Neural progenitor cell (in vitro differentiated cells): ENCODE measurements at regions not wholly inside any gene's neighbourhood (a gene's known extent, or its start where the extent isn't known, plus 50 kb on each side); places are given as distances from the start of the nearest gene placed in this dataset.
A peak's percentile ranks its signal among the peaks of the same experiment; 100 is the strongest.

Experiments
- DNase-seq: peaks from one replicate; pipeline ENCODE4 v3.0.0-alpha.2; 2016; ENCODE audit warnings: low spot score
- H2AFZ ChIP-seq: fragments of 200-600 bp; sonication (generic); replicated peaks from 2 replicates; pipeline ENCODE4 v1.6.1; 2016; ENCODE audit warnings: antibody characterized with exemption
- H3F3A ChIP-seq: fragments of 200-600 bp; sonication (generic); 2 replicates; pipeline ENCODE4 v1.6.1; 2016; ENCODE audit warnings: antibody characterized with exemption, low read depth
- H3K27ac ChIP-seq: fragments of 200-600 bp; sonication (generic); 2 replicates; pipeline ENCODE4 v1.5.1; 2016; ENCODE audit warnings: mild to moderate bottlenecking
- H3K27me3 ChIP-seq: fragments of 200-600 bp; sonication (generic); 2 replicates; pipeline ENCODE4 v1.6.1; 2016; ENCODE audit warnings: mild to moderate bottlenecking, moderate library complexity
- H3K36me3 ChIP-seq: fragments of 200-600 bp; sonication (generic); 2 replicates; pipeline ENCODE4 v1.5.1; 2016
- H3K4me1 ChIP-seq: fragments of 200-600 bp; sonication (generic); 2 replicates; pipeline ENCODE4 v1.6.1; 2016; ENCODE audit warnings: mixed run types
- H3K4me2 ChIP-seq: fragments of 200-600 bp; sonication (generic); 2 replicates; pipeline ENCODE4 v1.6.1; 2016
- H3K4me3 ChIP-seq: fragments of 200-600 bp; sonication (generic); 2 replicates; pipeline ENCODE4 v1.5.1; 2016
- H3K79me2 ChIP-seq: fragments of 200-600 bp; sonication (generic); 2 replicates; pipeline ENCODE4 v1.6.1; 2016; ENCODE audit warnings: low read depth
- H3K9ac ChIP-seq: fragments of 200-600 bp; sonication (generic); 2 replicates; pipeline ENCODE4 v1.6.1; 2016
- H3K9me3 ChIP-seq: fragments of 200-600 bp; sonication (generic); 2 replicates; pipeline ENCODE4 v1.5.1; 2016; ENCODE audit warnings: low read depth
- H4K20me1 ChIP-seq: fragments of 200-600 bp; sonication (generic); 2 replicates; pipeline ENCODE4 v1.6.1; 2016; ENCODE audit warnings: low read depth
- H3K27ac Mint-ChIP-seq: 3 replicates; pipeline ENCODE4 v1.8.0; 2021; ENCODE audit warnings: mixed read lengths
- H3K27me3 Mint-ChIP-seq: 2 replicates; pipeline ENCODE4 v1.8.0; 2022; ENCODE audit warnings: low read depth, mild to moderate bottlenecking, inconsistent platforms, moderate library complexity, mixed read lengths; ENCODE audit not compliant: insufficient read depth
- H3K36me3 Mint-ChIP-seq: 3 replicates; pipeline ENCODE4 v1.8.0; 2021; ENCODE audit warnings: mixed read lengths
- H3K4me1 Mint-ChIP-seq: 3 replicates; pipeline ENCODE4 v1.8.0; 2021; ENCODE audit warnings: mixed read lengths
- H3K4me3 Mint-ChIP-seq: 3 replicates; pipeline ENCODE4 v1.8.0; 2021; ENCODE audit warnings: mild to moderate bottlenecking, moderate library complexity, mixed read lengths
- H3K9me3 Mint-ChIP-seq: 3 replicates; pipeline ENCODE4 v1.8.0; 2020; ENCODE audit warnings: mixed read lengths
- EZH2 ChIP-seq: fragments of 200-600 bp; sonication (generic); IDR thresholded peaks from 2 replicates; pipeline ENCODE4 v1.6.1; 2017; ENCODE audit warnings: antibody characterized with exemption, mild to moderate bottlenecking, moderate library complexity
- EZH2phosphoT487 ChIP-seq: fragments of 200-600 bp; sonication (generic); IDR thresholded peaks from 2 replicates; pipeline ENCODE4 v1.6.1; 2017; ENCODE audit warnings: antibody characterized with exemption
- TF ChIP-seq, protein P1 (sequence below): fragments of 200-600 bp; sonication (generic); IDR thresholded peaks from 2 replicates; pipeline ENCODE4 v1.5.1; 2017; ENCODE audit warnings: antibody characterized with exemption, mild to moderate bottlenecking

DNA sequence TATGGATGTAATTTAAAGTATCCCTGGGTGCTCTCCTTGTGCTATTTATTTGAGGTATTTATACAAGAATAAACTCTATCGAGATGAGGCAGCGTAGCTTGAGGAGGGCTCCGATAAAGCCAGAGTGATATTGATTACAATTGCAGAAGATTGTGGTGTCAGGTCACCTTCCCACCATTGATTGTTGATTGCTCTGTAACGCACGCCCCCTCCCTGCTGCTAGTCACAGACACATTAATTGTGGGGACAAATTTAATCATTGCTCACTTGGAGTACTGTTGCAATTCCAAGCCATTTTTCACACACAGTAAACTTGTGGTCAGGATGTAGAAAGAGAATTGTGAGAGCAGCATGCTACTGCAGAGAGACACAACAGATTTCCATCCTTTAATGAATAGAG is 75.4 kb downstream of the IRX3 start:
- peak overlapping the region; percentile 26 for H3K27ac Mint-ChIP-seq
- Histone ChIP-seq H3K79me2 (no peaks in the 10 kb centered on the region), H3K36me3 (no peaks in the 10 kb centered on the region), H3K27ac (no peak overlapping the region), H3K4me1 (peaks cover 9% of the 10 kb centered on the region), H2AFZ (no peak overlapping the region), H3K27me3 (peaks cover 41% of the 10 kb centered on the region), H4K20me1 (no peaks in the 10 kb centered on the region), H3K9ac (no peak overlapping the region), H3K4me3 (no peak overlapping the region), H3F3A (no peaks in the 10 kb centered on the region), H3K9me3 (no peaks in the 10 kb centered on the region), H3K4me2 (no peak overlapping the region)
- H3K4me1 Mint-ChIP-seq, result peaks cover 24% of the 10 kb centered on the region
- H3K27me3 Mint-ChIP-seq, result peaks cover 13% of the 10 kb centered on the region
- TF ChIP-seq EZH2 (no peak), EZH2phosphoT487 (no peak)
- TF ChIP-seq, protein P1, sequence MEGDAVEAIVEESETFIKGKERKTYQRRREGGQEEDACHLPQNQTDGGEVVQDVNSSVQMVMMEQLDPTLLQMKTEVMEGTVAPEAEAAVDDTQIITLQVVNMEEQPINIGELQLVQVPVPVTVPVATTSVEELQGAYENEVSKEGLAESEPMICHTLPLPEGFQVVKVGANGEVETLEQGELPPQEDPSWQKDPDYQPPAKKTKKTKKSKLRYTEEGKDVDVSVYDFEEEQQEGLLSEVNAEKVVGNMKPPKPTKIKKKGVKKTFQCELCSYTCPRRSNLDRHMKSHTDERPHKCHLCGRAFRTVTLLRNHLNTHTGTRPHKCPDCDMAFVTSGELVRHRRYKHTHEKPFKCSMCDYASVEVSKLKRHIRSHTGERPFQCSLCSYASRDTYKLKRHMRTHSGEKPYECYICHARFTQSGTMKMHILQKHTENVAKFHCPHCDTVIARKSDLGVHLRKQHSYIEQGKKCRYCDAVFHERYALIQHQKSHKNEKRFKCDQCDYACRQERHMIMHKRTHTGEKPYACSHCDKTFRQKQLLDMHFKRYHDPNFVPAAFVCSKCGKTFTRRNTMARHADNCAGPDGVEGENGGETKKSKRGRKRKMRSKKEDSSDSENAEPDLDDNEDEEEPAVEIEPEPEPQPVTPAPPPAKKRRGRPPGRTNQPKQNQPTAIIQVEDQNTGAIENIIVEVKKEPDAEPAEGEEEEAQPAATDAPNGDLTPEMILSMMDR, result no peak
- no peak overlapping the region for H3K4me3 Mint-ChIP-seq
- H3K9me3 Mint-ChIP-seq, result no peaks in the 10 kb centered on the region
- no peaks in the 10 kb centered on the region for H3K36me3 Mint-ChIP-seq
- DNase-seq, result no peak

DNA sequence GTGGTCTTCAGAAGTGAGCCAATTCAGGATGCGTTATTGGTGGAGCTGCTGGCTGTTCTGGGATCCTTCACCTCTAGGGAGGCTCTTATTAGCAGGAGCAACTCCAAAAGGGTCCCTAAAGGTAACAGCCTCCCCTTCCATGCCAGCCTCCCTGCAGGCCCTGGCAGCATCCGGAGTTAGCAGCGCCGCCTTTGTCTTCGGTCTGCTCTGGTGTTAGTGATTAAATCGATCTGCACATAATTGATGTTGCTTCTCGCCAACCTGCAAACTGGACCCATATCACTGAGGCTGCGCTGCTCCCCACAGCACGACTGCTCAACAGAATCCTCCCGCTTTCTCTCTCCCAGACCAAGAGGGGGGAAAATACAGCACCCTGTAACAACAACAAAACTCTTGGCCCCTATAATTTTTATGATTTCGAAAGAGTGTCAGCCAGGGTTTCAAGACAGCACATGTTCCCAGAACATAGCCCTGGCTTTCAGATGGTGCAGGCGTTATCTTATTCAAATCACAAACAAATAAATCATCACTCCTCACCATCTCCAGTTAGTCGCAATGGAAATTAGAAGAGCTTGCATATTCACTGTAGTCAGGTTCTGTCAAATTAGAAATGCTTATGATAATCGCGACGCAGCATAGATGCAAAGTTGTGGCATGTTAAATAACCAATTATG is 76.0 kb downstream of the IRX3 start:
- no peak overlapping the region for H3K4me3 ChIP-seq
- H3K27ac ChIP-seq, result no peak overlapping the region
- no peak for DNase-seq
- H3K4me2 ChIP-seq, result no peak overlapping the region
- no peaks in the 10 kb centered on the region for H3F3A ChIP-seq
- Mint-ChIP-seq H3K27ac (no peak overlapping the region), H3K4me3 (peak overlapping the region; percentile 33), H3K9me3 (no peaks in the 10 kb centered on the region), H3K36me3 (no peaks in the 10 kb centered on the region), H3K27me3 (peaks cover 13% of the 10 kb centered on the region), H3K4me1 (peaks cover 24% of the 10 kb centered on the region)
- no peaks in the 10 kb centered on the region for H4K20me1 ChIP-seq
- H3K4me1 ChIP-seq, result peaks cover 9% of the 10 kb centered on the region
- no peaks in the 10 kb centered on the region for H3K9me3 ChIP-seq
- H3K36me3 ChIP-seq, result no peaks in the 10 kb centered on the region
- no peak overlapping the region for H3K9ac ChIP-seq
- no peak for TF ChIP-seq EZH2phosphoT487
- H3K27me3 ChIP-seq, result peaks cover 46% of the 10 kb centered on the region
- no peaks in the 10 kb centered on the region for H3K79me2 ChIP-seq
- H2AFZ ChIP-seq, result no peak overlapping the region

DNA sequence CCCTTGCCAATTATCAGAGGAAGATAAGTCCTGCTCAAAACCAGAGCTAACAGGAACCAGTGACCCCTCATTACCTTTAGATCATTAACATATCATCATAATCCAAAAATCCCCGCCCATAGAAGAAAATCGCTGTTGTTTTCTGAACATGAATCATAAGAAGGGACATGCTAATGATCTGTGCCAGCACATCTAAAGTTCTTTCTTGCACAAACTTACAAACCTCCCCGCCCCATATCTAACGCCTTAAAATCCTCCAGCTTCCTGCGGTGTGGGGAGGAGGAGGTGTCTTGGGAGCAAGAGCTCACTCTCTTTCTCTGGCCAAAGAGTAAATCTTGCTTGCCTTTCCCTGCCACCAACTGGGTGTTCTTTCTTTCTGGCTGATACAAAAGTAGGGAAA is 78.3 kb downstream of the IRX3 start:
- Histone ChIP-seq H3K9me3 (no peaks in the 10 kb centered on the region), H3K27me3 (peaks cover 46% of the 10 kb centered on the region), H3K79me2 (no peaks in the 10 kb centered on the region), H3K4me1 (peaks cover 9% of the 10 kb centered on the region), H3K9ac (no peak overlapping the region), H2AFZ (no peak overlapping the region), H4K20me1 (no peaks in the 10 kb centered on the region), H3K4me3 (no peak overlapping the region), H3K4me2 (peak overlapping the region; percentile 32), H3K27ac (no peak overlapping the region), H3K36me3 (no peaks in the 10 kb centered on the region), H3F3A (no peaks in the 10 kb centered on the region)
- DNase-seq, result peak; percentile 37
- H3K4me3 Mint-ChIP-seq, result no peak overlapping the region
- TF ChIP-seq EZH2, result no peak
- TF ChIP-seq, protein P1, result no peak
- TF ChIP-seq EZH2phosphoT487, result no peak
- H3K36me3 Mint-ChIP-seq, result no peaks in the 10 kb centered on the region
- peaks cover 23% of the 10 kb centered on the region for H3K4me1 Mint-ChIP-seq
- peaks cover 13% of the 10 kb centered on the region for H3K27me3 Mint-ChIP-seq
- H3K27ac Mint-ChIP-seq, result peak overlapping the region; percentile 50
- no peaks in the 10 kb centered on the region for H3K9me3 Mint-ChIP-seq

DNA sequence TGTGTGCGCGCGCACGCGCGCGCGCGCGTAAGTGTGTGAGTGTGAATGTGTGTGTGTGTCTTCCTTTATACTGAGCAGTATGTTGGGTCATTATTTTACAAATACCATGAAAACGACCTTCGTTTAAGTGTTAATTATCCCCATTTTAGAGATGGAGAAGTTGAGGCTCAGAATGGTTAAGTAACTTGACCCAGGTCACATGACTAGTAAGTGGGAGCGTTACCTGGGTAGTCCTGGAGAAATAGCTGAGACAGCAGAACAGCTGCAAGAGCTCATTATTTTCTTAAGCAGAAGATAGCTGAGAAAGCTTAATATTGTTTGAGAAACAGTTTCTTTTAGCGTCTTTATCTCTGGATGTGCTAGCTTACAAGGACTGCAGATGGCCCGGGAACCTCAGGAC is 78.8 kb downstream of the IRX3 start:
- TF ChIP-seq, protein P1, result no peak
- TF ChIP-seq EZH2phosphoT487 (no peak), EZH2 (no peak)
- H3F3A ChIP-seq, result no peaks in the 10 kb centered on the region
- no peak overlapping the region for H3K4me3 ChIP-seq
- Mint-ChIP-seq H3K36me3 (no peaks in the 10 kb centered on the region), H3K9me3 (no peaks in the 10 kb centered on the region), H3K4me1 (peaks cover 23% of the 10 kb centered on the region), H3K4me3 (no peak overlapping the region), H3K27me3 (peaks cover 13% of the 10 kb centered on the region), H3K27ac (no peak overlapping the region)
- H3K36me3 ChIP-seq, result no peaks in the 10 kb centered on the region
- peak overlapping the region; percentile 32 for H3K4me2 ChIP-seq
- peaks cover 46% of the 10 kb centered on the region for H3K27me3 ChIP-seq
- DNase-seq, result no peak
- H3K79me2 ChIP-seq, result no peaks in the 10 kb centered on the region
- H4K20me1 ChIP-seq, result no peaks in the 10 kb centered on the region
- no peak overlapping the region for H3K9ac ChIP-seq
- no peak overlapping the region for H3K27ac ChIP-seq
- peaks cover 9% of the 10 kb centered on the region for H3K4me1 ChIP-seq
- no peaks in the 10 kb centered on the region for H3K9me3 ChIP-seq
- H2AFZ ChIP-seq, result no peak overlapping the region
